H4 (cell line): ENCODE measurements at regions not wholly inside any gene's neighbourhood (a gene's known extent, or its start where the extent isn't known, plus 50 kb on each side); places are given as distances from the start of the nearest gene placed in this dataset.
A peak's percentile ranks its signal among the peaks of the same experiment; 100 is the strongest.

Experiments used
- DNase-seq: peaks from one replicate; pipeline ENCODE4 v3.0.0-alpha.2; 2015; ENCODE audit warnings: low spot score

DNA sequence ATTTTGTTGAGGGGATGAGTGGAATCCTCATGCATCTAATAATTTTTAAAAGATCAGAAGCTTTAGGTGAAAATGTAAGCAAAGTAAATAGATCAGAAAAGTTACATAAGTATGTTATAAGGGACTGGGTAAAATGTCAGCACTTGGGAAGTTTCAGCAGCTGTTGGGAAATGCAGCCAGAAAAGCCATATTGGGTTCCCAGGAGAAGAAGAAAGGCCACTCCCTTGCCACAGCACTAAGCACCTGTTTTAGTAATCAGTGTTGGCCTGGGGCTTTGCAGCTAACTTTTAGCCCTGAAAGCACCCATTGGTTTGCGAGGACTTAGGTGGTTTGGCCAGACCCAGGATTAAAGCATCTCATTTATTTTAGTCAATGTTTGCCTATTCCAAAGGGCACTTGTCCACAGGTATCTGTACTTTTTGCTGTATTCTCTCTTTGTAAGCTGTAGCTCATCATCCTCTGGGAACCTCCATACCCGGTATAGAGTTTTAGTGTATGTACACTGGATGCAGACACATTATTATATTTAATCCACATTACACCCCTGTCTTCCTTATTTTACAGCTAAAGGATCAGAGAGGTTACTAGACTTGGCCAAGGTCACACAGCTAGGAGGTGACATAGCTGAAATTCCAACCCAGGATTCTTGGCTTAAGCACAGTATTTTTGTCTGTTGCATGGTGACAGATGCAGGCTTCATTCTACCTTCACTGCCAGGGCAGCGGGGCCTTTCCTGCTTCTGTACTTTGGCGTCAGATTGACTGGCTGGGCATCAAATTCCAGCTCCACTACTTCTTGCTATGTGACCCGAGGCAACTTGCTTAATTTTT lies 127.7 kb upstream of the SESN3 start:
- no peak for DNase-seq

DNA sequence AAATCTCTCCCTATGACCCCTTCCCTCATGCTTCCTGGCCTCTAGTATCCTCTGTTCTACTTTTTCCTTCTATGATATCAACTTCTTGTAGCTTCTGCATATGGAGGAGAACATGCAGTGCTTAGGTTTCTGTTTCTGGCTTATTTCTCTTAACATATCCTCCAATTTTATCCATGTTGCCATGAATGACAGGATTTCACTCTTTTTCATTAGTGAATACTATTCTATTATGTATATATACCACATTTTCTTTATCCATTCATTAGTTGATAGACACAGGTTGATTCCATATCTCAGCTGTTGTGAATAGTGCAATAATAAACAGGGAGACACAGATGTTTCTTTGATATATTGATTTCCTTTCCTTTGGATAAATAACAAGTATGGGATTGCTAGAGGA lies 123.3 kb upstream of the SESN3 start:
- DNase-seq = no peak

DNA sequence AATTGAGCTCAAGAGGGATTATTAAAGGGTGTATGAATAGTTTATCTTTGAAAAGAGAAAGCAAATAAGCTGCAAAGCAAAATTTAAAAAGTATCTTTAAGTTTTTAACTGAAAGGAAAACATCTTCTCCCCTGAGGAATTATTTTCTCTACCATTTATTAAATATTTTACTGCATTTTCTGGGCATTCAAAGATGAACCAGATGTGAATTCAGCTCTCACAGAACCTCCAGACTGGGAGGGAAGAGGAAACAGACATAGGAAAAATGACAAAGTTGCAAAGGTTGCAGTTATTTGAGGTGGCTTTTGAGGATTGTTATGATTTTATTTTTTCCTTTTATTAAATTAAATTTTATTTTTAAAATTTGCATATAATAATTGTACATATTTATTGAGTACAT lies 122.7 kb upstream of the SESN3 start:
- DNase-seq = no peak

DNA sequence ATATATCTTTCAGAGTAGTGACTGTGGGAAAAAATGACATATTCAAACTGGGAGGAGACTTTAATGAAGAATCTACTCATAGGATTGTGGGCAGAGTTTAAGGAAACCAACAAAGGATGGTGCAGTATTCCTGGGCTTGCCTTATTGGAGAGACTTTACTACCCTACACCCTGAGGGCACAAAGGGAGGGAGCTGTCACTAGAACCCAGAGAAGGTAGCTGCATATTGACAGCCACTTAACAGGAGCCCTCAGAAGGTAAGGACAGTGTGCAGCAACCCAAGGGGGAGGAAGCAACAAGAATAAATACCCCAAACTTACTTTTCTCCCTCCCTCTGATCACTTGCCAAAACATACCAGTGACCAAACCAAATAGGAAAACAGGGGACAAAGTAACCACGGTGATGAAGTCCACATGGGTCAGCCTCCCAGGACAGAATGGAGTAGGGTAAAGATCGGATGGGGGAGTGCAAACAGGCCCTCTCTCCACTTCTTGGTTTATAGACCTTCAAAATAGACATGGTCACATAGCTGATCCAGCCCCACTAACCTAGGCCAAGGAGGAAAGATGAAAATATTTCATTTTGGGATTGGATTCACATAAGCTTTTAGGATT lies 121.8 kb upstream of the SESN3 start:
- DNase-seq = no peak

DNA sequence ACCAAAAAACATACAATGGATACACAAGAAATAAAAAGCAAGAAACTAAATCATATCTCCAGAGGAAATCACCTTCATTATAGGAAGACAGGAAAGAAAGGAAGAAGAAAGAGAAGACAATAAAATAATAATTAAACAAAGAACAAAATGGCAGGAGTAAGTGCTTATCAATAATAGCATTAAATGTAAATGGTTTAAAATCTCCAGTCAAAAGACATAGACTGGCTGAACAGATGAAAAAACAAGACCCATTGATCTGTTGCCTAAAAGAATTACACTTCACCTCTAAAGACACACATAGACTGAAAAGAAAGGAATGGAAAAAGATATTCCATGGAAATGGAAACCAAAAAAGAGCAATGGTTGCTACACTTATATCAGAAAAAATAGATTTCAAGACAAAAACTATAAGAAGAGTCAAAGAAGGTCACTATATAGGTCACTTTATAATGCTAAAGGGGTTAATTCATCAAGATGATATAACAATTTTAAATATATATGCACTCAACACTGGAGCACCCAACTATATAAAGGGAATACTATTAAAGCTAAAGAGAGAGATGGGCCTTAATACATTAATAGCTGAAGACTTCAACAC lies 118.4 kb upstream of the SESN3 start:
- no peak for DNase-seq

DNA sequence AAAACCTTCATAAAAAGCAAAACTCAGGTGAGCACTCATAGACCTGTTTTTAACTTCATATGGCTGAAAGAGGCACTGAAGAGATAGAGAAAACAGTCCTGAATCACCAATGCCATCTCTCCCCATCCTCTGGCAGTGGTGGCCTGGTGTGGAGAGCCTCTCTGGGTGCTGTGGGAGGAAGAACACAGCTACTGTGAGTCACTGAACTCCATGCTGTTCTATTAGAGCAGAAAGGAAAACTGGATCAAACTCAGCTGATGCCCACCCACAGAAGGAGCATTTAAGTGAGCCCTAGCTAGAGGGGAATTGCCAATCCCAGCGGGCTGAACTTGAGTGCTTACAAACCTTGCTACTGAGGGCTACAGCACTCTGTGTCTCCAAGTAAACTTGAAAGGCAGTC lies 115.3 kb upstream of the SESN3 start:
- DNase-seq = no peak

DNA sequence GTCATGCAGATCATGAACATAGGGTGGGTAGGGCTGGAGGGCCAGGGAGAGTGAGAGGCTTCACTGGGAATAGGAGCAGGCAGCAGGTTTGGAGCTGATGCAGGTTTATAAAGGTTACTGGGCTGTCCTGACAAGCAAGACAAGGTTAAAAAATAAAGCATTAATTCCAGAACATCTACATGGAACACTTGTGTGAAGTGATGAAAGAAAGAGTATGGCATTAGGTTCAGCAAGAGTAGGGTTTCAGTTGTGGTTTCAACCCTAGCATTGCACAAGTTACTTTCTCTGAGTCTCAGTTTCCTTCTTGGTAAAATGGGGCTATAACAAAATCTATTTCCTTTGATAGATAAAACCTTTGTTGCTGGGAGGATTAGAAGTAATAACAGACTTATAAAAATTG lies 114.6 kb upstream of the SESN3 start:
- no peak for DNase-seq

DNA sequence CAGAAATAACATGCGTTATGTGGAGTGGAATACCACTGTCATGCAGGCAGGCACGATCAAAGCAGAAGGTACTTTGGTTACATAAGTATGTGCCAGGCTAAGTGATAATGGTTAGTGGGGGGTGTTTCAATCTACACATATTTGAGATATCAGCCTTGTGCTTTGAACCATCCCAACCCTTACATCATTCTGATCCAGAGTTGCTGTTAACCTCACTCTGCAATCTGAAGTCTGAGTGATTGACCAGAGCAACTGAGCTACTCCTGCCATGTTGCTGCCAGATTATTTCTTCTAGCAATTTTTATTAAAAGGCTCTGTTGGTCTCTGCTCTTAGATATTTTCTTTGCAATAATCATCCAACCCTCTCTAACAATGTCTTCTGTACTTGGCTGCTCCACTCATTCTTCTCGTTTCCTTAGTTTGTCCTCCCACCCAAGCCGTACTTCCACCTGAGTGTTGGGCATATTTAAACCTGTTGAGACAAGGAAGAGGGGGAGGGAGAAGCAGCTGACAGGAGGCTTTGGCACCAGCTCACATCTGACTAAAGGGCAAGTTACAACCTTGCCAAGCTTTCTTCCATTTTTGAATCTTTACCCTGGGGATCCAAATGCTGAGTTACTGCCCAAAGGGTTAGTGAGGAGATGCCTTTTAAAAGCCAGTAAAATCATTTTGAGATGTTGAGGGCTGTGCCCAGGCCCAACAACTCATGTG lies 114.1 kb upstream of the SESN3 start:
- DNase-seq = no peak

DNA sequence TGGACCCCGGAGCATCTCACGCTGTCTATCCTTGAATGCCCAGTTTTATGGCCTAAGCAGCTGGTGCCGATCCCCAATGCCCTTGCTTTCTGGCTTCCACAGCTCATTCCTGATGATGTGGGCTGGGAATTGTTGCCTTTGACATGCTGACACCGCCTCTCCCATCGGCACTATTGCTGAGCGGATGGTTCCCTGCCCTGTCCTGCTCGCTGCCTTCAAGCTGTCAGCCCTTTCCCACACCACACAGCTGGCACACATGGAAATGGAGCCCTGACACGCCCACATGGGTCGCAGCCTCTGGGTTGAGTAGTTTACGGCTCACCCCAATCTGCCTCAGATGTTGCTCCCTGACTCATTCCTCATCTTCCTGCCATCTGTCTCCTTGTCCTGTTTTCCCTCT lies 110.2 kb upstream of the SESN3 start:
- no peak for DNase-seq

DNA sequence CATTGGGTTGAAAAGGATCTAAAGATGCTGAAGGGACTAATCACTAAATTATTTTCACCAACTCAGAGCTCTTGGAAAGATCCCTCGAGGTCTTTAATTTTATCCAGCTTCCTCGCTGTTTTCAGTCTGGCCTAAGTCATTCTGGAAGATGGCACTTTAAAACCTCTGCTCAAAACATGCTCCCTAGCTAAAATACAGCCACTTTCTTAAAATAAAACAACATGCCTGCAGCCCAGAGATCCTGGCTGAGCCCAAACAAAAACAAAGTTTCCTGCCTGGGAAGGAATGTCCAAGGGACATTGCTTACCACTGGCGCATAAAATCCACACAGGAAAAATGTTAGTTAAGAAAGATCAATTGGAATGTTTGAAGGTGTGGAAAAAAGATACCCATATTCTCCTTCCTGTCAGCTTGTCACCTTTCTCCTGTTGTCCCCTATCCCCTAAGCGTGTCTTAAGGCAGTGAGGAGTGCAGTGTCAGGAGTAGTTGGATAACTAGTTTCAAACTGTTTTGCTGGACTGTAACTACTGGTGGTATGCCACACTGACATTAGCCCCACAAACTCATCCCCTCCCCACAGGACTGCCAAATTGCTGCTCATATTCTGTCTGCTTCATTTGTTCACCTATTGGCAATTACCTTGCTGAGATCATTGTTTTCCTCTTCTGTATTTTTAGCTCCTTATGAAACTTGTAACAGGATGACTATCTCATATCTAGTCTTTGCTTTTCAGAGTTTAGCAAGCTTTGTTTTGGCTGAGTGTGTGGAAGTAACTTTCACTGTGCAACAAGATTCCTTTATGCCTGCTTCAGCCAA lies 108.3 kb upstream of the SESN3 start:
- no peak for DNase-seq

DNA sequence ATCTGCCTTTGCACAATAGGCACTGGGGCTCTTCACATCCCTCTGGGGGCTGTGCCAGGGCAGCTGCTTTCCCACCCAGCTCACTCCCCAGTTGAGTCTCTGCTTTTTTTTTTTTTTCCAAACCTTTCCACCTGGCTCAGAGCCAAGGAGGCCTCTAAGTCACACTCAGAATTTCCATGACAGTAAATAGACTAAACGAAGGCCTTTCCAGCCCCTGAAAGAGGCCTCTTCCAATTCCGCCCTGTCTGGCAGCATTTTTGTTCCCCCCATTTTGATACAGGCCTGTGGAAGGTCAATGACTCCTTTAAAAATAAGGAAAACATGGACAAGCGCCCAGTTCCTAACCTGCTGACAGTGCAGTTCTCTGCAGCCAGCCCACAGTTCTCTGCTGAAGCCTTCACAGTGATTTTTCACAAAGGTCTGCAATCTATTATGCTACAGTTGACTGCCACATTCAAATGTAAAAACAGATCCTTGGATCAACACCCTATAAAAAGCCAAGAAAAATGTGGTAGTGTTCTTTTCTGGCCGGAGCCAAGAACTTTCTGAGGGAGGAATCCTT lies 107.5 kb upstream of the SESN3 start:
- DNase-seq = peak; percentile 34

DNA sequence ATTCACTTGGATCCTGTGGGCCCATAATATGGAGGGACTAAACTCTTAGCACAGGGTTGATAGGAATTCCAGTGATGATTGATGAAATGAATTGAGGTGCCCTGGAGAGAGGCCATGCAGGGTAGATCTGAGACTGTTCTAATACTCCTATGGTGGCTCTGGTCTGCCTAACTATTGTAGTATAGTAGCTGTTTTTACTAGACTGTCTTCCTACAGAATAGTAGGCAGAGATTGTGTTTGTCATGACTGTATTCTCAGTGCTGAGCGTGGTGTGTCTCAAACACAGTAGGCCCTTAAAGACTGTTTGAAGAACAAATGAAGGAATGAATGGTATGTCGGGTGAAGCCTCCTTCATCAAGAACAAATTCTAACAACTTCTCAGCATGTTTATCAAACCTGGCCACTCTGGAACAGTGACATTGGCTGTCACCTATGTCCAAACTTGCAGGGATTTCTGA lies 107.0 kb upstream of the SESN3 start:
- no peak for DNase-seq

DNA sequence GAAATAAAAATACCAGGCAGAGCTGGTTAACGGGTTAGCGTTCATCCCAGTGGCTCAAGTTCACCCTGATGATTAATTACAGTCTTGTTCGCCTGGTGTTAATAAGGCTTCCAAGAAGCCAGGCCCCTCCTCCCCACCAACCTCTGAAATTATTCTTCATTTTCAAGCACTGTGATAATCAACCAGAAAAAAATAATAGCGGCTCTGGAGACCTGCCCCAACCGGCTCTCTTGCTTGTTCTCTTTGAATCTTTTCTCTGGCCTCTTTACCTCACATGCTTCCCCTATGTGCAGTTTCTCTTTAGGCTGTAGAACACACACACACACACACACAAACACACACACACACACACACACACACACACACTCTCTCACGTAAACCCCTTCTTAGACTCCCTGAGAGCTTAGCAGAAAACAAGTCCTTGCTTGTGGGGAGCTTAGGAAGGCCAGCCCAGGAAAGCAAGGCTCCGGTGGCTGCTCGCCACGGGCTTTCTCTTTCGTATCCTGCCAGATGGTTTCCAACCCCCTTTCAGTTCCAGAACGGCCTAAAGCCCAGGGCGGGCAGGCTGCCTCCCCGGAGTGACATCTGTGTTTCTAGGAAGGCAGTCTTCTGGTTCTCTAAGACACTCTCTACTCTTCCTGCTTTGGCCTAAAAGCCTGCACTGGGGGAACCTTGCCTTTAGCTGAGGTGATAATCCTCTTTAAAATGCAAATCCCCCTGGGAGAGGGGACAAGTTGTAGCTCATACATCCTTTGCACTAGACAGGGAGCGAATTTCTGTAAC lies 106.4 kb upstream of the SESN3 start:
- DNase-seq = no peak

DNA sequence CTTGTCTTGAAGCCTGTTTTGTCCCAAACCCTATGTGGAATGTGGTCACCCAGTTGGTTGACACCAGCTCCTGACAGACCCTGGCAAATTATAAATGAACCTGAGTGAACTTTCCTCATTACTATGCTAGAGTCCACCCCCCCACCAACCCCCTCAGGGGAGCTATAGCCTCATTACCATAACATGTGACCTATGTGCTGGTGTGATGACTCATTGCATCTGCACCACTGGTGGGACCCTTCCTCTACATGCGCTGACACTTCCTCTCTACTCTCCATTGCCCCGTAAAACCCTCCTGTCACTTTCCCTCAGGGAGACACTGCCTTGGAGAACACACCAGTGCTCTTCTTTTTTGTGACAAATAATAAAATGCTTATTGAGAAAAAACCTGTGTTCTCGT lies 105.0 kb upstream of the SESN3 start:
- DNase-seq = no peak

DNA sequence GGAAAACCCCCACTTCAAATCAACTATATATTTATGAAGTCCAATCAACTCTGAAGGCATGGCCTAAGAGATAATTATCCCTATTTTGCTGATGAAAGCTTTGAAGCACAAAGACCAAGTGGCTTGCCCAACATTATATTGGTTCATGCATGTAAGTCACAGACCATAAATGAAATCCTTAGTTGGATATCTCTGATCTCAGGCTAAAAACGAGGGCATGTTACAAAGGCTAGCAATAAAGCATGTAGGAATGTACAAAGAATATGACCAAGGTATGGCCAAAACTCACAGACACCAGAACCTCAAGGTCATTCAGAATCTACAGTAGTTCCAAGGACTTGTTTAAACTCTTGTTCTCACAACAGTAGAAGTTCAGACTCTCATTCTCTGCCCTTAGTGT lies 100.2 kb upstream of the SESN3 start:
- no peak for DNase-seq

DNA sequence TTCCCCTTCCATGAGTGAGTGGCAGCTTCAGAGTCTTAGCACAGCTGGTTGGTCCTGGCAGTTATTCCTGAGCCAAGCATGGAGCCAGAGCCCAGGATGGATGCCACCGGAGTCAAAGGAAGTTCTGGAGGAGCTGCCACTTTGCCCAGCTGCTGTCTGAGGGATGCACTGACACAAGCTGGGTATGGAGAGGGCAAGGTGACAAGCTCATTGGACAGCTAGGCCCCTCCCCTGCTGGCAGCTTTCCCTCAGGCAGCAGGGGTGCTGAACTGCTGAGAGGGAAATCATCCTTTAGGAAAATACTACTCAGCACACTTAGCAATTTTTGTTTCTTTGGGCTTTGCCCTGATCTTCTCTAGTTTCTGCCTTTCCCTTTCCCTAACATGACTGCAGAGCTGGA lies 99.3 kb upstream of the SESN3 start:
- DNase-seq = no peak

DNA sequence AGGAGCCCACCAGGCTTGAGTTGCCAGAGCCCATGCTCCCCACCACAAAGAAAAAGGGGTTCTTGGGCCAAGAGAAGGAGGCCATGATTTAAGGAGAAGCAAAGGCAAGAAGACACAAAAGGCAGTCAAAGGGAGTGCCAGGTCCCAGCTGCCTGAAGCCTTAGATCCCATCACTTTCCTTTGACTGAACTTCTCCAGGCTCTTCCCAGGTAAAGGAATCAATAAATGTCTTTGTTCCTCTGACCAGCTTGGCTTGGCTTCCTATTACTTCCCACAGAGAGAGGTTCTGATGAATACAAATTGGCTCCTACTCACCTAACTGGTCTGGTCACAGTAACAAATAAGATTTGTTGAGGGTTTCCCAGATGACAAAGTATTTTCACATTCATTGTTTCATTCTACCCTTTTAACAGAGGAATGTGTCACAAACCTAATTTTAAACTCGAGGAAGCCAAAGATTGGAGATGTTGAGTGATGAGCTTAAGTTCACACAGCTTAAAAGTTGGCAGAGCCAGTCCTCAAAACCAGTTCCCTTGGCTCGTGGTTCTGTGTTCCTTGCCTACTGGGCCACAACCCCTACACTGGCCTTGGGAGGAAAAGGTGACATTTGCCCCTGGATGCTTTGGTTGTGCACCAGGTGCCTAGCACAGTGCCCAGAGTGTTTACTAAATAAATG lies 96.4 kb upstream of the SESN3 start:
- DNase-seq = no peak

DNA sequence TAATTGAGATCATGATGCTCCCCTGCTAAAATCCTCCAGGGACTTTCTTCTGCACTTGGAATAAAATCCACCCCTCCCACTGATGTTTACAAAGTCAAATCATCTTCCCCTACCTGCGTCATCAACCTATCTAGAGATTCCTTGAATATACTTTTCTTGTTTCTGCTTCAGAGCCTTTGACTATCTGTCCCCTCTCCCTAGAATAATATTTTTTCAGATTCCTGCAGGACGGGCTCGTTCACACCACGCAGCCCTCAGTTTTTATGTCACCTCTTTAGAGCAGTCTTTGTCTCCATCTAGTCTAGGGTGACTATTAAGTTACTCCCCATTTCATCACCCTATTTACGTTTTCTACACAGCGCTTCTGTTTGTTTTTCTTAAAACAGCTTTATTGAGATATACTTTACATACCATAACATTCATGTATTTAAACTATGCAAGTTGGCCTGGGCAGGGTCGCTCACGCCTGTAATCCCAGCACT lies 94.8 kb upstream of the SESN3 start:
- no peak for DNase-seq

DNA sequence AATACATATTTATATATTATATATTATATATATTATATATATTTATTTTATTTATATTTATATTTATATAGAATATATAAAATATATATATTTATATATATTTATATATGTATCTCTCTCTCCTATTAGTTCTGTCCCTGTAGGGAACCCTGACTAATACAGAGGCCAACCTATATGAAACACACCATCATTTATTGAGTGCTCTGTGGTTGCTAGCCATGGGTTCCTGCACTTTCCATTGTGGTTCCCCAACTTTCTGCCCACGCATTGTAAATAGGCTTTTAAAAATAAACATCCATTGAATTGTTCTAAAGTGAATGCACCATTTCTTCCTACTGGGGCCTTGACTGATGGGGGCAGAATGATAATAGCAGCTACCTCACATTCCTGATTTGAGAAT lies 93.8 kb upstream of the SESN3 start:
- DNase-seq = no peak

DNA sequence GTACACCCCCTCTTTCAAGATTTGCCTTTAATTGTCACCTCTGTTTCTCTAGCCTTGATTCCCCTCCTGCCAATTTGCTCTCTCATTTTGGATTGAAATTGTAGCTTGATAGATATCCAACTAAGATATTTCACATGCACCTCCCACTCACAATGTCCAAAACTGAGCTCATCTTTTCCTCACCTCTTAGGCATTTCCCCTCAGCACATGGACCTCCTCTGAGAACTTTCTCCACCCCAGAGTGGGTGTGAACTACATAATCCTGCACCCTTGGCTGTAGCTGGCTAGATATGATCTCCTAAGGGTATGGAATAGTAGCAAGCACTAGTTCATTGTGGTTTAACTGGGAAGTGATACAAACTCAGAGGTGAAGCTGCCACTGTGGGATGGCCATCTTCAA lies 91.5 kb upstream of the SESN3 start:
- DNase-seq = no peak
